Activated T-helper 9 cell treated with anti-CD3 and anti-CD28 coated beads, Interleukin-2, amount 50 U/mL, for 16 hours (primary cell): ENCODE measurements at regions not wholly inside any gene's neighbourhood (a gene's known extent, or its start where the extent isn't known, plus 50 kb on each side); places are given as distances from the start of the nearest gene placed in this dataset.
A peak's percentile ranks its signal among the peaks of the same experiment; 100 is the strongest.

Source experiments
- DNase-seq: peaks from one replicate; pipeline ENCODE4 v3.0.0-alpha.2; 2020; ENCODE audit warnings: low read depth

- DNase-seq: no peak
These were observed 96.0 kb upstream of the ATP10A start for GRCh38 chr15:25959100-25959499.

- no peak for DNase-seq
These were observed 92.5 kb upstream of the ATP10A start for GRCh38 chr15:25955628-25956027.

- no peak for DNase-seq
These were observed 91.3 kb upstream of the ATP10A start for GRCh38 chr15:25954398-25954797.

GRCh38 chr15:25950014-25950413 lies 86.9 kb upstream of the ATP10A start:
- DNase-seq: no peak

GRCh38 chr15:25947323-25948314 lies 84.5 kb upstream of the ATP10A start:
- no peak for DNase-seq

GRCh38 chr15:25946241-25946805 lies 83.2 kb upstream of the ATP10A start:
- no peak for DNase-seq

- no peak for DNase-seq
These were observed 81.3 kb upstream of the ATP10A start for GRCh38 chr15:25944386-25944785.

- no peak for DNase-seq
These were observed 80.7 kb upstream of the ATP10A start for GRCh38 chr15:25943831-25944230.

GRCh38 chr15:25939122-25939521 lies 76.0 kb upstream of the ATP10A start:
- no peak for DNase-seq

- no peak for DNase-seq
These were observed 74.7 kb upstream of the ATP10A start for GRCh38 chr15:25937796-25938195.

GRCh38 chr15:25936004-25936403 lies 72.9 kb upstream of the ATP10A start:
- no peak for DNase-seq

- DNase-seq: peak; percentile 42
These were observed 70.5 kb upstream of the ATP10A start for GRCh38 chr15:25933456-25934158.

- no peak for DNase-seq
These were observed 69.6 kb upstream of the ATP10A start for GRCh38 chr15:25932696-25933095.

- DNase-seq: no peak
These were observed 68.7 kb upstream of the ATP10A start for GRCh38 chr15:25931851-25932250.

GRCh38 chr15:25930931-25931330 lies 67.8 kb upstream of the ATP10A start:
- no peak for DNase-seq
